Motor neuron (in vitro differentiated cells): ENCODE measurements at regions not wholly inside any gene's neighbourhood (a gene's known extent, or its start where the extent isn't known, plus 50 kb on each side); places are given as distances from the start of the nearest gene placed in this dataset.

Experiments
- ATAC-seq, 8 experiments: fragments of 200-7000 bp; cut with Tn5 transposase; replicated peaks in 6 of 8; 2 replicates each; pipeline ENCODE4 v1.8.0; 2021; ENCODE audit warnings: mild to moderate bottlenecking in 8 of 8, moderate library complexity in 8 of 8
- H3K27ac ChIP-seq, 2 donors: fragments of 250-450 bp; sonication (Bioruptor Pico); 2 replicates each; pipeline ENCODE4 v1.9.0; 2021; ENCODE audit warnings: antibody characterized with exemption in 2 of 2, mild to moderate bottlenecking in 2 of 2, moderate library complexity in 1 of 2
- H3K4me1 ChIP-seq, 2 donors: fragments of 250-450 bp; sonication (Bioruptor Pico); replicated peaks in 1 of 2; 2 replicates each; pipeline ENCODE4 v1.6.1; 2021; ENCODE audit warnings: antibody characterized with exemption in 2 of 2, mild to moderate bottlenecking in 2 of 2, moderate library complexity in 1 of 2
- H3K4me3 ChIP-seq, 5 donors: fragments of 250-450 bp; sonication (Bioruptor Pico); 2 replicates each; pipeline ENCODE4 v1.9.0; 2021; ENCODE audit warnings: antibody characterized with exemption in 5 of 5, mild to moderate bottlenecking in 5 of 5, moderate library complexity in 4 of 5
- WGBS, 10 experiments: fragments of 450-650 bp; shearing (Covaris generic); methylation state at CpG; one replicate each; pipeline ENCODE4 v1.0.0; 2022; 5-methylcytosine and 5-hydroxymethylcytosine counted together
- in situ Hi-C, 9 experiments: fragments of 400-800 bp; cut with MboI; loops; one replicate each; pipeline ENCODE4 v1.15.0; 2021; ENCODE audit warnings: low sequenced_read_pairs in 9 of 9, low pct_unique_long_range_greater_than_20kb in 2 of 9; ENCODE audit not compliant: unreplicated experiment in 9 of 9

DNA sequence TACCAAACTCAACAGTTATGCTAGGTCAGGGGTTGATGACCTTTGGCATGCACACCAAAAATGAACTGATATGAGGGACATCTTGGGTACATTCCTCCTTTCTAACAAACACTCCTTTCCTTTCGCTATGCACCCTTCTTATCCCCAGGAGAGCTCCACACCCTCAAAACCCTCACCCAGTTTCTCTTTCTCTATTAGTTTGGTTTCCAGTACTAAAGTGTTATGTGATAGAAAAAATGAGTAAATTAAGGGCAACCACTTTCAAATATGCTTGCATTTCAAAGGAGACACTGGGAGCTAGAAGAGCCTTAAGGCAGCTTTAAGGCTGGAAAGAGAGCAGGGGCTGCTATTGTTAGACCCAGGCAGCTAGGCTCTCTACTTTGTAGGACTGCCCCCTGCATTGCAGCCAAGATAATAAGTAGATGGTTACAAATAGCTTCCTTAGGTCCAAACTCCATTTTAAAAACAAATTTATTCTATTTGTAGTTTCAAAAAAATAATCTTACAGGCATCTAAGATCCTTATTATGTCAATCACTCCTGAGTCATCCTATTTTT lies 244.3 kb downstream of the ZIC1 start:
- no peak overlapping the region for H3K4me3 ChIP-seq
- 50 to 100% (median 100%) methylated on average over 1 of the region's 1 CpG; no CpG with 5 or more reads in 5 of the 10 experiments for WGBS, 10 experiments
- in situ Hi-C loops = no loop called here
- no peaks in the 10 kb centered on the region for H3K4me1 ChIP-seq
- ATAC-seq = no peak
- H3K27ac ChIP-seq = no peak overlapping the region

DNA sequence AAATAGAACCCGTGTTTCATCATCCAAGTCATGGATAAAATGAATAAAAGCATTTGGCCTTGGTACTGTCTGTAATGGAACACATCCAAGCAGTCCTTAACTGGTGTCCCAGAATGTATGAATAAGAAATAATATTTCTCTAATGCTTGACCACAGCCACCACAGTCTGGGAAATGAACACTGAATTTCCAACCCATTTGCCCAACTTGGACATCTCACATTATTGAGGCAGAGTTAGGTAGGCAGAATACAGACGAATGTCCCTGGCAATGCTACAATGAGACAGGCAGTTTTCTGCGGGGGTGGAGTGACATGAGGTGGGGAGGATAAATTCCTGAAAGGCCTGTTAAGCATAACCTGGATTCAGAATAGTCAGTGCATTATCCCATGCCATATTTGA lies 245.7 kb downstream of the ZIC1 start:
- ATAC-seq = no peak
- WGBS, 10 experiments = 25 to 100% (median 96%) methylated on average over 1 to 3 of the region's 3 CpGs; no CpG with 5 or more reads in 1 of the 10 experiments
- no peak overlapping the region for H3K27ac ChIP-seq
- in situ Hi-C loops = no loop called here
- no peak overlapping the region for H3K4me3 ChIP-seq
- no peaks in the 10 kb centered on the region for H3K4me1 ChIP-seq

DNA sequence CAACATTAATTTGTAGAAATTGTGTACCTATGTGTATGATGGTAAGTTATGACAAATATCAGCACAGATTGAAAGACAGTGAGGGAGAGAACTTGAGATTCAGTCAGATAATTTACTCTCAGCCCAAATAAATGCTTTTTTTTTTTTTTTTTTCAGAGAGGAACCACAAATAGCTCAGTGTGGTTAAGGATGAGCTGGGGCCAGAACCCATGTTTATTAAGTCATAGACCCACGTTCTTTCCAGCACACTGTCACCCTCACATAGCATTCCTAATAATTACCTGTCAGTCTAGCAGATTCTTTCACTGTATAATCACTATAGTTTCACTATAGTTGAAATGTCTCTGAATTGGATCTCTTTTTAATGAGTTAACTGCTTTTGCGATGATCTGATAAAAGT lies 246.1 kb downstream of the ZIC1 start:
- Histone ChIP-seq H3K27ac (no peak overlapping the region), H3K4me1 (no peaks in the 10 kb centered on the region), H3K4me3 (no peak overlapping the region)
- in situ Hi-C loops = no loop called here
- no peak for ATAC-seq
- 26 to 100% (median 85%) methylated on average over 1 to 2 of the region's 2 CpGs for WGBS, 10 experiments

DNA sequence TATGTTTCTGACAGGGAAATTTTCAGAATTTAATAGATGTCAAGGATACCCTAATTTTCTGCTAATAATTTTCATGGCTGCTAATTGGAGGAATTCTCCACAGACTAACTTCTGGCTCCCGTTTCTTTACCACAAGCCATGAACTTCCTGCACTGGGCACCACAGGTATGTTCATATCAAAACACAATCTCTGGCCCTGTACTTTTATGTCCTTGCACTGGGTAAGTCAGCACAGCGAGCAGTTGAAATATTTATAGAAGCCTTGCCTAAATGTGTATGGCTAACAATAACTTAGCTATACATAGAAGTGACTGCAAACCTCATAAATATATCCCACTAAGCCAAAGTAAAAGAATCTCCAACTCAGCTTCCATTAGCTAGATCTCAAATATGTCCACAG lies 246.9 kb downstream of the ZIC1 start:
- Histone ChIP-seq H3K4me1 (no peaks in the 10 kb centered on the region), H3K4me3 (no peak overlapping the region), H3K27ac (no peak overlapping the region)
- 49 to 100% (median 82%) methylated on average over 1 to 2 of the region's 2 CpGs; no CpG with 5 or more reads in 1 of the 10 experiments for WGBS, 10 experiments
- in situ Hi-C loops = no loop called here
- ATAC-seq = no peak

DNA sequence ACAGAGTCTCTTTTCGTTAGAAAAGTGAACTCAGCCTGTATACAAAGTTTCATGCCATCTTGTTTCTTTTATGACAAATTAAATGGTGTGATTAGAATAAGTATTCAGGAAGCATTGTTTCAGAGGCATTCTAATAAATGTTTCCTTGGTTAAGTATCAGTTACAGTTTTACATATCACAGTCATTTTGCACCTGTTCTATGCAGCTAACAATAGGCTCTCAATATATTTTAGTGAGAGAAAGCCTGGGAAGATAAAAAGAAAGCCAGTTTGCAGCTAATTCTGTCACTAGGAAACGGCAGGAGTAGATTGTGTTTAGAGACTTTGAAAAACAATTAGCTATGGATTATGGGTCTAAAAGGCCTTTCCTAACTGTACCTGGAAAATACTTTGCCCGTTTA lies 252.8 kb downstream of the ZIC1 start:
- no peak for ATAC-seq
- in situ Hi-C loops = no loop called here
- no peak overlapping the region for H3K27ac ChIP-seq
- WGBS, 10 experiments = 28 to 85% (median 37%) methylated on average over 1 to 3 of the region's 3 CpGs
- H3K4me3 ChIP-seq = no peak overlapping the region
- H3K4me1 ChIP-seq = peaks cover 3 to 16% of the 10 kb centered on the region in 2 donors

DNA sequence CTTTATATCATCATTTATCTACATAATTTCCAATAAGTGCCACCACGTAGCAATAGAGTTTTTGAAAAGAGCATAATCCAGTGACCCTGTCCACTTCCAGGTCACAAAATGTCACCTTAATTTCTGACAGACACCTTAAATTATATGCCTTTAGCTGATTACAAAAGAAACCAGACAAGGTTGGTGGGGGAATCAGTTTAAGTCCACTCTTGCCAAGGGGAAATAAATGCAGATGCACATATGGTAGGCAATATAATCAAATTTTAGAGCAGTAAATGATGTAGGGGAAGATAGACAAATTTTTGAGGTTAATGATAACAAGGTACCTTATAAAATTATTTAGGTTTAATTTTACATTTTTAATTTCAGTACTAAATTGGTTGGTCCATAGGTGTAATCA lies 253.5 kb downstream of the ZIC1 start:
- WGBS, 10 experiments = 40 to 100% (median 50%) methylated on average over 1 of the region's 1 CpG; no CpG with 5 or more reads in 3 of the 10 experiments
- H3K27ac ChIP-seq = no peak overlapping the region
- H3K4me1 ChIP-seq = peaks cover 3 to 16% of the 10 kb centered on the region in 2 donors
- no peak overlapping the region for H3K4me3 ChIP-seq
- in situ Hi-C loops = no loop called here
- ATAC-seq = no peak

DNA sequence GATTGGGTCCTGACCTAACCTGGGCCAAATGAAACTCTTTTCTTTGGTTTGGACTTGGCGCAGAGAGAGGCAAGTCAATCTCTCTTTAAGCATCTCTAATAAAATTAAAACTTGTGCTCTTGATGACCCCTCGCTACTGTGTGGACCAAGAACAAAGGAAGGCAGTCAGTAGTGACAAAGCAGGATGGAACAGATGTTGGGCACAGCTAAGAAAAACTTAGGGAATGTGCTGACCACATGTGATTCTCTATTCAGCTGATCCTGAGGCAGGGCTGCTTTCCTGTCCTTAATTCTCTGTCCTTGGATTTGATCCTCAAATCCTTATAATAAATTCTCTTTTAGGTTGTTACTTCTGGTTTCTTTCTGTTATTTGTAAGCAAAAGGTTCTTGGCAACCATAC lies 259.9 kb downstream of the ZIC1 start:
- Histone ChIP-seq H3K4me1 (no peaks in the 10 kb centered on the region), H3K4me3 (no peak overlapping the region), H3K27ac (no peak overlapping the region)
- peak in 3 of 8 experiments; percentile 27 to 85 (median 48) for ATAC-seq
- 20 to 90% (median 57%) methylated on average over 1 to 2 of the region's 2 CpGs; no CpG with 5 or more reads in 2 of the 10 experiments for WGBS, 10 experiments
- in situ Hi-C loops = no loop called here

DNA sequence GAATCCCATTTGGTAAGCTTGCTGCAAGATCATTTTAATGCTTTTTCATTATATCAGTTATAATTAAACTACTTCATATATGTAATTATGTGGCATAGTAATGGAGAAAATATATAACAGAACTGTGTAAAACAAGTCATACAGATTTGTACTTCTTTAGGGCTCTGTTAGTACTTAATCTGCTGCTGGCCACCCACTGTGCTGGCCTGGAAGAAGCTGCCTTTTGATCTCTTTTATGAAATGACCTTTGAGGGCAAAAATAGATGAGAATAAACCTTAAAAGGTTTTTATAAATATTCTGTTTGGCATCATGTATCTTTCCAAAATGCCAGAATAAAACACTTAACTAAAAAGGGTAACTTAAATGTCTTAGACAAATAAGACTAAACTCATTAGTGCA lies 262.9 kb downstream of the ZIC1 start:
- in situ Hi-C loops = no loop called here
- Histone ChIP-seq H3K4me3 (no peak overlapping the region), H3K4me1 (no peaks in the 10 kb centered on the region), H3K27ac (no peak overlapping the region)
- no peak for ATAC-seq

DNA sequence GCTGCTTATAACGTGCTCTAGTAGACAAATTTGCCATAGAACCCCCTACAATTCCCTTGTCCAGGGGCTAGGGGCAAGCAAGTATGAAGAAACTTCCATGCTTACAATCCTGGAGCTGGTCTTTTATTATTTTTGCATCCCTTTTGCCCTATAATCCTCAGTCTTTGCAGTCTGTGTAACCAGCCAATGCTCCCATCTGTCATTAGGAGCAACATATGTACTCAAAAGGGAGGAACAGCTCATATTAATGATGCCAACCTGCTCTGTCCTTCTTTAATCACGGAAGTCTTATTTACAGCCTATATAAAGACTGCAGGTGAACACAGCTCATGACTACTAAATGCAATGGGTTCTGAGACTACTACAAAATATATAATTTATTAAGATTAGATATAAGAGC lies 263.3 kb downstream of the ZIC1 start:
- Histone ChIP-seq H3K27ac (no peak overlapping the region), H3K4me1 (no peaks in the 10 kb centered on the region), H3K4me3 (no peak overlapping the region)
- WGBS, 10 experiments = 8 to 100% (median 56%) methylated on average over 1 to 2 of the region's 2 CpGs; no CpG with 5 or more reads in 1 of the 10 experiments
- in situ Hi-C loops = no loop called here
- no peak for ATAC-seq

DNA sequence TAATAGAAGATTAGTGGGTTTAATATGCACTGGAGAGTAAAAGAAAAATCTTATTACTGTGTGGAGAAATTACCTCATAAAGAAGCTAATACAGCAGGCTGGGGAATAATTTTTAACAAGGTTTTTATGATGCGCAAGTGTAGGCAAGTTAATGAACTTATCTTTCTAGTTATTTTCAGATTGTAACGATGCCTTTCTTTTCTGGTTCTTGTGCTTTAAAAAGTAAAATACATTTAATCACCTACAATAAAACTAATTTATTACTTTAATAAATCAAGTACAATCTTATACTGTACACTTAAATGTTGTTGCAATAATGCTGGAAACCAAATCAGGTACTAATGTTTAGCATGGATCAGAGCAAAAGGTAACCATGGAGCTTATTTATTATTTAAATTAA lies 266.6 kb downstream of the ZIC1 start:
- ATAC-seq = no peak
- Histone ChIP-seq H3K4me3 (no peak overlapping the region), H3K4me1 (peaks cover 0 to 4% of the 10 kb centered on the region in 2 donors), H3K27ac (no peak overlapping the region)
- 68 to 100% (median 100%) methylated on average over 1 to 2 of the region's 2 CpGs for WGBS, 10 experiments
- in situ Hi-C loops = no loop called here

DNA sequence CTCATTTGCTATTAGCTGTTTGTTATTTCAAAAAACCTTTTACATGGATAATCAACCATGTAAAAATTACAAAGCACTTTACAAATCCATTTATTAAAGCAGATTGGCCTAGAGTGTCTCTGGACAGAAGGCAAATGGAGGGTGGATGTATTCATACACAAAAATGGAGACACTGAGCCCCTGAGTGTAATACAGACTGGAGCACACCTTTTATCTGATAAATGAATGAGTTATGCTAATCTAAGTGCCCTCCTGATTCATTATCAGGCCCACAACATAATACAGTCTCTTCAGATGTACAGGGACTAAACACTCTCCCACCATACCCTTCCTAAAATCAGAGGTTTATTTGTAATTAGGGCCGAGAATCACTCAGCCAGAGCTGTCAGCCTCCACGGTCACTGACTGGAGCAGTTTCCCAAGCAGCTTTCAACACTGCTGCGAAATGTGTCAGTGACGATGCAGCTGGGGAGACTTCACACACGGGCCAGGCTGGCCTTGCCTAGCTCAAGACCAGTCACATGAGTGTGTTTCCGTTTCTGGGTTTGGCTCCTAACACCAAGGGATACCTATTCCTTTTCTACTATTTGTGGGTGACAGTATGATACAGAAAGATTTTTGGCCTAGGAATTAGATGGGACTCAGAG lies 271.8 kb downstream of the ZIC1 start:
- no peak overlapping the region for H3K4me3 ChIP-seq
- ATAC-seq = peak in 5 of 8 experiments; percentile 93 to 100 (median 99)
- H3K4me1 ChIP-seq = peaks cover 5 to 6% of the 10 kb centered on the region in 2 donors
- H3K27ac ChIP-seq = no peak overlapping the region
- in situ Hi-C loops = no loop called here
- WGBS, 10 experiments = 22 to 92% (median 60%) methylated on average over 1 to 6 of the region's 6 CpGs; no CpG with 5 or more reads in 2 of the 10 experiments

DNA sequence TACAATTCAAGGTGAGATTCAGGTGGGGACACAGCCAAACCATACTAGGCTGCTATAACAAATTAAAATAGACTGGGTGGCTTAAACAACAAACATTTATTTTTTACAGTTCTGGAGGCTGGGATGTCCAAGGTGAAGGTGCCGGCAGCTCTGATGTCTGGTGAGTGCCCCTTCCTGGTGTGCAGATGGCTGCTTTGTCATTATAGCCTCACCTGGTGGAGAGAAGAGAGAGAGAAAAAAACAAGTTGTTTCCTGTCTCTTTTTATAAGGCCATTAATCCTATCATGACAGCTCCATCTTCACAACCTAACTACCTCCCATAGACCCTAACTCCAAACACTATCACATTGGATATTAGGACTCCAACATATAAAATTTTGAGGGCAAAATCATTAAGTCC lies 279.7 kb downstream of the ZIC1 start:
- Histone ChIP-seq H3K27ac (no peak overlapping the region), H3K4me3 (no peak overlapping the region), H3K4me1 (no peaks in the 10 kb centered on the region)
- WGBS, 10 experiments = 50 to 100% (median 92%) methylated on average over 1 of the region's 1 CpG; no CpG with 5 or more reads in 6 of the 10 experiments
- in situ Hi-C loops = no loop called here
- no peak for ATAC-seq

DNA sequence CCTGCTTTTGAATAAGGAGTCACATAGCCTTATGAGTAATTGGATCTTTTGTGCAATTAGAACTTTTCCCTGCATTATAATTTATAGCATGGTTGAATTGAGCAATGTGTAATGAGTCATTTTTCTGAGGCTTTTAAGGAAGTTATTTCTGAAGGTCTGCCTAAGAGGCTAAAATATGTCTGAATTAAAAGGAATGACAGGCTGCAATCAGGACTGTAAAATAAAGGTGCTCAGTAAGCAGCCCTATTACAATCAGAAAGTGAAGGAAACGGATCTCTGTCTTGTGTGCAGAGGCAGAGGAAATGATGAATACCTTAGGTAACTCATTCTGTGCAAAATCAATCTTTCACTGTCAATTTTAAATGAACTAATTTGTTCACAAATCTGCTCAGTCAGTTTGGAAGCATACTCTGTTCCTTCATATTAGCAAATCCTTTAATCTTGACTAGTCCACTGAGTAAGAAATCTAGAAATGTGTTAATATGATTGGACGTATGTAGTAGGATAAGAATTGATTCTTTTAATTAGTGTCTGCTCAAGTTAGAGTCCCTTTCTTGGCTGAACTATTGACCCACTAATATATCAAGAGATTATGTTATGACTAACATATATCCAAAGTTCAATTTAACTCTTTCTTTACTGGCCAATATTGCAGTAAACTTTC lies 290.1 kb downstream of the ZIC1 start:
- ATAC-seq = peak in 7 of 8 experiments; percentile 36 to 82 (median 67)
- Histone ChIP-seq H3K4me1 (no peaks in the 10 kb centered on the region), H3K27ac (no peak overlapping the region), H3K4me3 (no peak overlapping the region)
- WGBS, 10 experiments = 13 to 100% (median 71%) methylated on average over 1 to 2 of the region's 2 CpGs
- in situ Hi-C loops = no loop called here
